Esophagus muscularis mucosa (tissue), 4 donors: ENCODE measurements at regions not wholly inside any gene's neighbourhood (a gene's known extent, or its start where the extent isn't known, plus 50 kb on each side); places are given as distances from the start of the nearest gene placed in this dataset.

ENCODE experiments used
- CTCF ChIP-seq, 3 experiments: fragments of 200-600 bp in 2 of 3; fragments of 450-650 bp in 1 of 3; sonication (generic) in 2 of 3; IDR thresholded peaks; one replicate each; pipeline ENCODE4 v1.5.1; 2017 to 2019; ENCODE audit warnings: antibody characterized with exemption in 3 of 3, mild to moderate bottlenecking in 2 of 3, moderate library complexity in 1 of 3
- EP300 ChIP-seq: sonication (generic); formaldehyde crosslinking; IDR thresholded peaks from one replicate; pipeline ENCODE4 v1.6.1; 2017; ENCODE audit warnings: antibody characterized with exemption
- POLR2A ChIP-seq: fragments of 450-650 bp; IDR thresholded peaks from one replicate; pipeline ENCODE4 v1.6.1; 2017; ENCODE audit warnings: antibody characterized with exemption, moderate library complexity, mild to moderate bottlenecking, low read depth
- POLR2AphosphoS5 ChIP-seq, 2 donors: sonication (generic); formaldehyde crosslinking; IDR thresholded peaks; one replicate each; pipeline ENCODE4 v1.6.1; 2017; ENCODE audit warnings: antibody characterized with exemption in 2 of 2

DNA sequence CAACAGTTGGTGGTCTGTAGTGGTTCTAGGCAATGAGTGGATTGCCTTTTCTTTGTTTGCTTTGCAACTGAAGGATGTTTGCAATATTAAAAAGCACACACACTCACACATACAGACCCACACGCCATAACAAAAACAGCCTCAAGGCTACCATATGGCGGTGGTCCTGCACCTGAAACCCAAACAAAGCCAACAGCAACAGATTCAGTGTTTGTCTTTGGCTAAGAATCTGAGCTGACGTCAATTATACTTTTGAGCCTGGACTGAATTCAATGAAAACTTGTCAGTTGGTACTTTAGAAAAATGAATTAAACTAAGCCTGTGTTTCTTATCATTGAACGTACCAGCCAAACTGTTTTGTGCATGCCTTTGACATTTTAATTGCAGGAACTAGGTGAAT is 65.0 kb upstream of the NYAP2 start:
- TF ChIP-seq POLR2AphosphoS5 (IDR thresholded peaks at IDR 0.05) (no peak), POLR2A (no peak), CTCF (IDR thresholded peaks at IDR 0.05) (no peak), EP300 (no peak)
